ENCODE measurements at regions not wholly inside any gene's neighbourhood (a gene's known extent, or its start where the extent isn't known, plus 50 kb on each side); places are given as distances from the start of the nearest gene placed in this dataset.

DNA sequence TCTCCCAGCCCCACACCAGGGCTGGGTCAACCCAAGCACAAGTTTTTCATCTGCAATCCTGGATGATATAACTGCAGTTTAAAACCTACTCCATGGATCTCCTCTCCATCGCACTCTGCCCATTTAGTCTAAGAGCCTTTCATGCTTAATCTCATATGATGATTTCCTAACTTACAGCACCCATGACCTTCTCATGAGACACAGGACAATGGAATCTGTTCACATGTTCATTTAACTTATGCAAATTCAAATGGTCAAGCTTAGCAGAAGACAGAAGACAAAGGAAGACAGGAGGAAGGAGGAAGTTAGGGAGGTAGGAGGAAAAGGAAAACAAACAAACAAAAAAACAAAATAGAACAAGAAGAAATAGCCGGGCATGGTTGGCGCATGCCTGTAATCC, 64.6 kb upstream of the PNMA1 start:
- Mint-ChIP-seq H3K27me3 (no peaks in the 10 kb centered on the region), H3K9me3 (no peaks in the 10 kb centered on the region), H3K4me1 (peaks cover 60% of the 10 kb centered on the region), H3K27ac (no peak overlapping the region), H3K4me3 (no peak overlapping the region), H3K36me3 (ENCODE audit: low read depth) (peaks cover 21% of the 10 kb centered on the region)
- POLR2A ChIA-PET, result interaction anchor here (1.4 kb wide), 1 partner anchor 240 kb away, joined by 3 read pairs; the partner anchor contains the start of genes BBOF1 and ENTPD5
- CTCF ChIA-PET, result interaction anchor here (0.7 to 1.9 kb wide), 2 partner anchors 50 to 247 kb away, joined by 3 to 15 read pairs; no protein-coding TSS in a partner anchor
- DNase-seq, result no peak

DNA sequence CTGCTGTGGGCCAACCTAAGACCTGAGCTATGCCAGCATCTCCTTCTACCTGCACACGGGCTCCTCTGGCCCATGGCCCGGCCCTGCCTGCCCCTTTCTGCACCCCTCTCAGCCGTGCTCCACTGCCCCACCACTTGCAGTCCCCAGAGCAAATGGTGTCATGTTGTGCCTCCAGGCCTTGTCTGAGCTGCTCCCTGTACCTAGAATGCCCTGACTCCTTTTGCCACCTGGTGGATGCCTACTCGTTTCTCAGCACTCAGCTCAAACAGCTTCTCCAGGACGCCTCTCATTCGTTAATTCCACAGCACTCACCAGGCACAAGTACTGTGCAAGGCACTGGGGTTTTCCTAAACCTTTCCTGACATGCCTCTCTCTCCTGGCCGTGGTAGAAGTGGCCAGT, 63.2 kb upstream of the PNMA1 start:
- Mint-ChIP-seq H3K36me3 (ENCODE audit: low read depth) (peaks cover 13% of the 10 kb centered on the region), H3K4me1 (peaks cover 59% of the 10 kb centered on the region), H3K4me3 (no peak overlapping the region), H3K9me3 (no peaks in the 10 kb centered on the region), H3K27me3 (no peaks in the 10 kb centered on the region), H3K27ac (no peak overlapping the region)
- ChIA-PET CTCF (interaction anchor here (1.0 to 3.8 kb wide), 4 partner anchors 10 to 49 kb away, joined by 3 to 17 read pairs (median 9); a partner anchor contains a TSS), POLR2A (interaction anchor here (0.9 to 8.8 kb wide), 4 partner anchors 9 to 49 kb away, joined by 3 to 131 read pairs (median 28); no protein-coding TSS in a partner anchor)
- no peak for DNase-seq

DNA sequence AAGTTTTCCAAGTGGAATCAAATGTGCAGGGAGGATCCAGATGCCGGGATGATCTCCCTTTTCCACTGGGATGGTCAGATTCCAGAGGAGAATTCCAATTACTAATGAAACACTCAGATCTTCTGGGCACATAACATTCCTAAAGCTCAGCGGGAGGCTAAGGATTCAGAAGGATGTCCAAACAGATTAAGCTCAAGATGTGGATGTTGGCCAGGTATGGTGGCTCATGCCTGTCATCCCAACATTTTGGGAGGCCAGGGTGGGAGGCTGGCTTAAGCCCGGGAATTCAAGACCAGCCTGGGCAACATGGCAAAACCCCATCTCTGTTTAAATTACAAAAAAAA, 62.0 kb upstream of the PNMA1 start:
- H3K27me3 Mint-ChIP-seq, result no peaks in the 10 kb centered on the region
- CTCF ChIA-PET, result interaction anchor here (1.2 to 5.6 kb wide), 4 partner anchors 9 to 47 kb away, joined by 3 to 33 read pairs (median 12); a partner anchor contains a TSS
- no peak overlapping the region for H3K27ac Mint-ChIP-seq
- DNase-seq, result no peak
- H3K36me3 Mint-ChIP-seq (ENCODE audit: low read depth), result peaks cover 13% of the 10 kb centered on the region
- POLR2A ChIA-PET, result interaction anchor here (2.5 to 8.8 kb wide), 3 partner anchors 10 to 34 kb away, joined by 9 to 131 read pairs (median 53); no protein-coding TSS in a partner anchor
- H3K4me3 Mint-ChIP-seq, result no peak overlapping the region
- H3K4me1 Mint-ChIP-seq, result peaks cover 70% of the 10 kb centered on the region
- no peaks in the 10 kb centered on the region for H3K9me3 Mint-ChIP-seq

DNA sequence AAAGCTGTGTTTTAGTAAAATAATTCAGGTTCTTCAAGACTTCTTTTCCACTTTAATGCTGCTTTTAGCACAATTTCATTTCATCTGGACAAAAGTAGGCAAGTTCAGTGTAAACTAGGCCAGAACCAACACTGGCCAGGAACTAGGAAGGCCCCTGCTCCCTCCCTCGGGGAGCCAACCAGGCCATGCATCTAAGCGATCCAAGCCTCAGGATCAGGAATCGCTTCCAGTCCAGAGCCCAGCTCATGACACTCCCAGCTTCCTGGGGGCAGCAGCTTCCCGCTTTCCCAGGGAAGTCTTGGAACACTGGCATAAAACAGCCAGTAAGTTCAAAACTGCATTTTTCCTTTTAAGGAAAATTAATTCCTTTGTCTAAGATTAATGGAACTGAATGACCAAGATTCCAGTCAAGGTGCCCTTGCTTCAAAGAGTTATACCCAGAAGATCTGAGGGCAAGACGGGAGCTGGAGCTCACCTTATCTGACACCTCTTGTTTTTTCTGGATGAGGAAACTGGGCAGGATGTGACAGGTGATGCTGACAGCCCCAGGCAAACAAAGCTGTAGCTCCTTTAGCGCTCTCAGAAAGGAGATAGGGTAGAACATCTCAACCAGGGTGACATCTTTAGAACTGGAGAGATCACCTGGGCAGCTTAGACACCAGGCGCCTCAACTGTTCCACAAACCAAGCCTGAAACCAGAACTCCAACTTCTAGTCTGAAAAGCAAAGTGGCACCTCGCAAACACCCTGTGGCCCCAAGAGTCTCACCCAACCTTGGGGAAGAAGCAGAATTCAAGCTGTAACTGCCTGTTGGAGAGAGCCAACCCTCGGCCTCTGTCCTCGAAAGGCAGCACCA, 61.4 kb upstream of the PNMA1 start:
- Mint-ChIP-seq H3K4me3 (no peak overlapping the region), H3K4me1 (peaks cover 72% of the 10 kb centered on the region), H3K36me3 (ENCODE audit: low read depth) (peaks cover 9% of the 10 kb centered on the region), H3K9me3 (no peaks in the 10 kb centered on the region), H3K27ac (no peak overlapping the region), H3K27me3 (no peaks in the 10 kb centered on the region)
- CTCF ChIA-PET, result interaction anchor here (1.1 to 5.6 kb wide), 5 partner anchors 10 to 46 kb away, joined by 3 to 33 read pairs (median 6); a partner anchor contains a TSS
- DNase-seq, result no peak
- POLR2A ChIA-PET, result interaction anchor here (0.9 to 8.8 kb wide), 4 partner anchors 11 to 34 kb away, joined by 3 to 131 read pairs (median 31); a partner anchor contains a TSS

DNA sequence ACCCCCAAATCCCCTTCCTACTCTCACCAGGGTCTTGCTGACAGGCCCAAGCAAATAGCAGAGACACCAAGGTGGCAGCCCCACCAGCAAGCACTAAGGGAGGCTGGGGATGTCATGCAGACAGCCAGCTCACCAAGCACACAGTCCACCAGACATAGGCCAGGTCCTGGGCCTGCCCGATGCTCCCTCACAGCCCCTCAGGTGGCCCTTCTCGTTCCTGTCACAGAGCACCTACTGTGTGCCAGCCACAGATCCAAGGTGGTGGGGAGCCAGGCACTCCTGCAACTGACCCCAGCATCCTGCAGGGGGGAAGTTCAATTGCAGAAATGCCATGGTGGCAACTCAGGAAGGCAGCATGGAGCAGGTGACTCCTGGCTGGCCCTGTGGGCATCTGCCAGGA, 60.5 kb upstream of the PNMA1 start:
- no peaks in the 10 kb centered on the region for H3K9me3 Mint-ChIP-seq
- H3K4me3 Mint-ChIP-seq, result no peak overlapping the region
- DNase-seq, result no peak
- peaks cover 10% of the 10 kb centered on the region for H3K36me3 Mint-ChIP-seq (ENCODE audit: low read depth)
- H3K27me3 Mint-ChIP-seq, result no peaks in the 10 kb centered on the region
- ChIA-PET POLR2A (interaction anchor here (2.5 to 8.8 kb wide), 3 partner anchors 12 to 33 kb away, joined by 9 to 131 read pairs (median 53); no protein-coding TSS in a partner anchor), CTCF (interaction anchor here (0.6 to 5.6 kb wide), 5 partner anchors 11 to 55 kb away, joined by 3 to 33 read pairs (median 6); a partner anchor contains a TSS)
- peak overlapping the region; percentile 44 for H3K27ac Mint-ChIP-seq
- peaks cover 75% of the 10 kb centered on the region for H3K4me1 Mint-ChIP-seq

DNA sequence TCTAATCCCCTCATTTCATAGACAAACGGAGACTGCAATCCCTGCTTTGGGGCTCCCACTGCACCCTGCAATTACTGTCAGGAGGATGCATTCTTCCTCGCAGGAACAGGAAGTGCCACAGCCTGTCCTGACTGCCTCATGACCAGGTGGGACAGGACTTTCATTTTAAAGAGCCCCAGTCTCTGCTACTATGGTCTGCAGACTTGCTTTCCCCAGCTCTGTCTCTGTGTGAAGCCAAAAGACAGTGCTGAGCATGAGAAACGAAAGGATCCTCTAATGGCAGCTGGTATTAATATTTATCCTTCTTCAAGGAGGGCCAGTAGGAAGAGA, 60.0 kb upstream of the PNMA1 start:
- H3K4me3 Mint-ChIP-seq, result no peak overlapping the region
- H3K27me3 Mint-ChIP-seq, result no peaks in the 10 kb centered on the region
- no peaks in the 10 kb centered on the region for H3K9me3 Mint-ChIP-seq
- peaks cover 10% of the 10 kb centered on the region for H3K36me3 Mint-ChIP-seq (ENCODE audit: low read depth)
- H3K27ac Mint-ChIP-seq, result peak overlapping the region; percentile 44
- ChIA-PET POLR2A (interaction anchor here (2.5 to 8.8 kb wide), 3 partner anchors 12 to 32 kb away, joined by 9 to 131 read pairs (median 53); no protein-coding TSS in a partner anchor), CTCF (interaction anchor here (3.8 to 5.6 kb wide), 2 partner anchors 11 to 15 kb away, joined by 17 to 33 read pairs; a partner anchor contains a TSS)
- DNase-seq, result no peak
- H3K4me1 Mint-ChIP-seq, result peaks cover 77% of the 10 kb centered on the region

DNA sequence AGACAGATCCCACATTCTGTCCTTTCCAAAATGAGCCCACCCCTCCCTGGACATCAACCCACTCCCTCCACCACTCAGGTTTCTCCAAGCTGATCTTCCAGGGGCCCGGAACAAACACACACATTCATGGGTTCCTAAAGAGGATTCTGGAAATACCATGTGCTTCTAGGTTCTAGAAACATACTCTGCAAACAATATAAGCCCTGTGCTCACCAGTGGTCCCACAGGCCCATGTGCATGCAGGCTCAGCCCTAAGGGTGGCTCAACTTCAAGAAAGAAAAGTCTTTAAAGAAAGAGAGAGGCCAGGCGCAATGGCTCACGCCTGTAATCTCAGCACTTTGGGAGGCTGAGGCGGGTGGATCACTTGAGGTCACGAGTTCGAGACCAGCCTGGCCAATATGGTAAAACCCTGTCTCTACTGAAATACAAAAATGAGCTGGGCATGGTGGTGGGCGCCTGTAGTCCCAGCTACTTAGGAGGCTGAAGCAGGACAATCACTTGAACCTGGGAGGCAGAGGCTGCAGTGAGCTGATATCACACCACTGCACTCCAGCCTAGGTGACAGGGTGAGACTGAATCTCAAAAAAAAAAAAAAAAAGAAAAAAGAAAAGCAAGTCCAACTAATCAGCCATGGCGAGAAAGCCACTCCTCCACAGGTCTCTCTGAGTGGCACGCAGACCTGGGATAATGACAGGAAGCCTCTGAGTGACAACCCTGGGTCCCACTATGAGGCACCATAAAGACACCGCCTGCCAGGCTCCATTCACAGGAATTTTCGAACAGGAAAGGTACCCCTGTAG, 59.5 kb upstream of the PNMA1 start:
- no peaks in the 10 kb centered on the region for H3K27me3 Mint-ChIP-seq
- ChIA-PET CTCF (interaction anchor here (4.0 to 5.6 kb wide), 2 partner anchors 12 to 15 kb away, joined by 31 to 33 read pairs; a partner anchor contains a TSS), POLR2A (interaction anchor here (3.8 to 8.8 kb wide), 4 partner anchors 11 to 20 kb away, joined by 20 to 131 read pairs (median 52); a partner anchor contains a TSS)
- H3K36me3 Mint-ChIP-seq (ENCODE audit: low read depth), result peaks cover 15% of the 10 kb centered on the region
- no peak overlapping the region for H3K4me3 Mint-ChIP-seq
- H3K27ac Mint-ChIP-seq, result peak overlapping the region; percentile 44
- H3K9me3 Mint-ChIP-seq, result no peaks in the 10 kb centered on the region
- no peak for DNase-seq
- H3K4me1 Mint-ChIP-seq, result peaks cover 80% of the 10 kb centered on the region

DNA sequence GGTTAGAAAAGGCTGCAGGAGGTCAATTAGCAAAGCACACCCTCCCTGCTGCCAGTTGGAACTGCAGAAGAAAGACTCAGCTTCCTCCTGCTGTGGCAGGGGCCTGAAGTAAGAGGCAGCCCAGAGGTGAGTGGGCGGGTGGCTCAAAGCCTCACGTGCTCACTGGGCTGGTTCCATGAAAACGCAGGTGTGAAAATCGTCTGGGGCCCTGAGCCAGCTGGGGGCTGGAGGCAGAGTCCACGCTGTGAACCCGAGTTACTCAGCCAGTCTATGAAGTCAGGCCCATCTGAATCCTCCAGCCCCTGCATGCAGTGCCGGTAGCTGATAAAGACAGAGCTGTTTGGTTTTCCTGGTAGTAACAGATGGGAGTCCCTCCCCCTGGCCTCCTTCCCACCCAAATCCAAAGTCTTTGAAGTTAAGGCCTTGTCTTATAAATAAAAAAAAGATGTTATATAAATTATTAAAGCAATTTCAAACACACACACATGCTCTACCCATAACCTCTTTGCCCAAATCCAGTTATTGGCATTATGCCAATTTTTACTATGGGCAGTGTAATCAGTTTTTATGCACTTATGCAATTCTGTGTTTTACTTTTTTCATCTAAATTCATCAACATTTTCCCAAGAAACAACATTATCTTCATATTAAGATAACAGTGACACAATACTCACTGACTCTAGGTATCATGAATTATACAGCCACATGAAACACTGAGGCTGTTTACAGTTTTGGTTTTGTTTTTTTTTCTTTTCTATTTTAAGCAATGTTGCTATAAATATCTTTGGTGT, 57.9 kb upstream of the PNMA1 start:
- CTCF ChIA-PET, result interaction anchor here (1.1 to 5.6 kb wide), 6 partner anchors 10 to 267 kb away, joined by 3 to 33 read pairs (median 10); a partner anchor contains a TSS
- Mint-ChIP-seq H3K4me3 (peak overlapping the region; percentile 12), H3K4me1 (peaks cover 71% of the 10 kb centered on the region)

DNA sequence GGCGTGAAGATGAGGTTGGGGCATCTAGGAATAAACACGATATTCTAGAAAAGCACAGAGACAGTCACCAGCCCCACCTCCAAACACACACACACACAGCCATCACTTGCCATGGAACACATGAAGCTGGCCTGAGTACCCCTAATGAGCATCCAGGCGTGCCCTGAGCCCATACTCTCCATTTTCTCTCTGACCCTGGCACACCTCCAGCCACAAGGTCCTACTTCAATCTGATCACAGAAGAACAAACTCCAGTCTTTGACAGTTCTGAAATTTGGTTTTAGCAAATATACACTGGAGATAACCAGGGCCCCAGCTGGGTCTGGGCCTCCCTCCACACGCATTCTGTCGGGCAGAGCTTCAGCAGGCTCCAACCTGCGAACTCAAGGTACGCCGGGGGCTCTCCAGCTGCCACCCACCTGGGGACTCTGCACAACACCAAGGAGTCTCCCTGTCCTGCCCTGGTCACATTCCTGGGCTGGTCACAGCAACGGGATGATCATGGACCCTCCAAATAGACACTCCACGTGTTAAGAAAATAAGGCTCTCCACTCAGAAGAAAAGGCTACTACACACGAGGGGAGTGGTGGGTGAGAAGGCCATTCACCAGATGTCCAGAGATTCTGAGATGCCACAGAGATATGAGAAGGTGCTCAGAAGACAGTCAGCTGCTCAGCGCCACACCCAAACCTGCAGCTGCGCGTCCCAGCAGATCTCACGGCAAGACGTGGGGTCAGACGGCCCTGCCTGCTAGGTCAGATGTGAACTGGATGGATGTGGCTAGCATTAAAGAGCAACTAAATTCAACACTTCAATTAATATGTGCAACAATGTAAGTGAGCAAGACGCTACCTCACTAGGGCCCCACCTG, 57.0 kb upstream of the PNMA1 start:
- peak overlapping the region; percentile 80 for H3K27ac Mint-ChIP-seq
- peak overlapping the region; percentile 12 for H3K4me3 Mint-ChIP-seq
- H3K9me3 Mint-ChIP-seq, result no peaks in the 10 kb centered on the region
- peaks cover 10% of the 10 kb centered on the region for H3K36me3 Mint-ChIP-seq (ENCODE audit: low read depth)
- ChIA-PET CTCF (interaction anchor here (0.6 to 5.6 kb wide), 9 partner anchors 9 to 268 kb away, joined by 3 to 33 read pairs (median 4); a partner anchor contains a TSS), POLR2A (interaction anchor here (0.7 to 8.8 kb wide), 11 partner anchors 9 to 202 kb away, joined by 3 to 131 read pairs (median 7); partner anchors contain the start of genes ACOT2 and PTGR2)
- H3K27me3 Mint-ChIP-seq, result no peaks in the 10 kb centered on the region
- DNase-seq, result no peak
- H3K4me1 Mint-ChIP-seq, result peaks cover 69% of the 10 kb centered on the region

More for the DNA sequence above, 57.9 kb upstream of the PNMA1 start:
- POLR2A ChIA-PET, result interaction anchor here (0.8 to 8.8 kb wide), 8 partner anchors 10 to 203 kb away, joined by 3 to 131 read pairs (median 14); partner anchors contain the start of genes ACOT2 and PTGR2
- peak; percentile 73 for DNase-seq
- H3K36me3 Mint-ChIP-seq (ENCODE audit: low read depth), result peaks cover 10% of the 10 kb centered on the region
- H3K27ac Mint-ChIP-seq, result peak overlapping the region; percentile 80
- H3K9me3 Mint-ChIP-seq, result no peaks in the 10 kb centered on the region
- H3K27me3 Mint-ChIP-seq, result no peaks in the 10 kb centered on the region

DNA sequence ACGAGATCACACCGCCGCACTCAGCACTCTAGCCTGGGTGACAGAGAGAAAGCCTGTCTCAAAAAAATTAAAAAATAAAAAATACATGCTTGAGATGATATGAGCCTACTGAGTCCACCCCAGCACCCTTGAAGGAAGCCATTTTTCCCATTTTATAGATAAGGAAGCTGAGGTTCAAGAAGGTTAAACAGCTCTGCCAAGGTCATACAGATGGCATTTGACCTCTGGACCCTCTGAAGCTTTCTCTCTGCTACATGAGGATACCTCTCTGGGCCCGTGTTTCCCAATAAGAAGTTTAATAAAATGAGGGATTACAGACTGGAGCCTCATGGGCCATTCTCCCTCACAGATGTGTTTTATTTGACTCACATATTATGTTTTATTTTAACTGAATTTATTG, 53.9 kb upstream of the PNMA1 start:
- no peaks in the 10 kb centered on the region for H3K27me3 Mint-ChIP-seq
- H3K9me3 Mint-ChIP-seq, result no peaks in the 10 kb centered on the region
- DNase-seq, result no peak
- H3K4me1 Mint-ChIP-seq, result peaks cover 65% of the 10 kb centered on the region
- ChIA-PET POLR2A (interaction anchor here (1.3 to 4.0 kb wide), 3 partner anchors 9 to 17 kb away, joined by 3 to 35 read pairs (median 13); a partner anchor contains a TSS), CTCF (interaction anchor here (1.0 to 1.3 kb wide), 3 partner anchors 8 to 14 kb away, joined by 3 to 5 read pairs (median 3); a partner anchor contains a TSS)
- H3K36me3 Mint-ChIP-seq (ENCODE audit: low read depth), result peaks cover 10% of the 10 kb centered on the region
- no peak overlapping the region for H3K4me3 Mint-ChIP-seq
- H3K27ac Mint-ChIP-seq, result no peak overlapping the region

Measured in activated CD4-positive, alpha-beta memory T cell treated with anti-CD3 and anti-CD28 coated beads, Interleukin-2, amount 10 ng/mL, durations not matched to agents 7 days and 5 days (primary cell).